ENCODE measurements at regions not wholly inside any gene's neighbourhood (a gene's known extent, or its start where the extent isn't known, plus 50 kb on each side); places are given as distances from the start of the nearest gene placed in this dataset.
"Not testable (repeated sequence)": the region's sequence is repeated elsewhere in the genome, so short reads cannot be mapped to it uniquely, and the experiment has no call there.

- TF ChIP-seq ZNF687 (IDR thresholded peaks at IDR 0.05) (no peak), RFX5 (IDR thresholded peaks at IDR 0.05; ENCODE audit: low read depth, low read length) (no peak), MXI1 (IDR thresholded peaks at IDR 0.05; ENCODE audit: low read depth, low read length) (no peak)
These were observed 1532.7 kb downstream of the HACE1 start (continued) for GRCh38 chr6:103326760-103327757.

GRCh38 chr6:103313432-103313831, 1546.3 kb downstream of the HACE1 start:
- H3K36me3 ChIP-seq (ENCODE audit: control insufficient read depth in 2 of 2, insufficient read depth in 2 of 2, low read length in 1 of 2): no peaks in the 10 kb centered on the region
- no peak overlapping the region for H3K27ac ChIP-seq (ENCODE audit: control insufficient read depth, insufficient read depth)
- ChIA-PET CTCF (no interaction called here), SMC1A (ENCODE audit: uncharacterized antibody, unreplicated experiment) (no interaction called here), RAD21 (ENCODE audit: unreplicated experiment) (no interaction called here), POLR2A (no interaction called here)
- no TSS peak for BruUV-seq (replicated peaks)
- ATAC-seq (no peak), DNase-seq (ENCODE audit: low read depth, low spot score) (no peak), FAIRE-seq (no peak)
- H2AFZ ChIP-seq (ENCODE audit: control insufficient read depth, low read depth, low read length): no peak overlapping the region
- no peaks in the 10 kb centered on the region for H3K4me1 ChIP-seq (ENCODE audit: control insufficient read depth, insufficient read depth, low read length)
- H3K4me2 ChIP-seq (ENCODE audit: control insufficient read depth, insufficient read depth): no peak overlapping the region
- in situ Hi-C loops (cut with MboI) (no loop called here), intact Hi-C loops (cut with micrococcal nuclease; ENCODE audit: unreplicated experiment) (no loop called here)
- no peak overlapping the region for H3K9ac ChIP-seq (ENCODE audit: control insufficient read depth, insufficient read depth, low read length)
- no peaks in the 10 kb centered on the region for H4K20me1 ChIP-seq (ENCODE audit: control insufficient read depth, insufficient read depth)
- H3K27me3 ChIP-seq (replicated peaks in 1 of 2; ENCODE audit: control insufficient read depth in 2 of 2, insufficient read depth in 2 of 2, low read length in 1 of 2): no peaks in the 10 kb centered on the region
- TF ChIP-seq EED (IDR thresholded peaks at IDR 0.05; ENCODE audit: low read depth) (no peak), FOXM1 (IDR thresholded peaks at IDR 0.05; ENCODE audit: low read depth, low read length) (no peak), RUNX3 (IDR thresholded peaks at IDR 0.05; ENCODE audit: low read length) (no peak), NR2F1 (conservative IDR thresholded peaks at IDR 0.05) (no peak), RCOR1 (conservative IDR thresholded peaks at IDR 0.05; ENCODE audit: low read depth, low read length) (no peak), NR2C1 (IDR thresholded peaks at IDR 0.05) (no peak), TCF7 (IDR thresholded peaks at IDR 0.05; ENCODE audit: borderline replicate concordance) (no peak), ZNF217 (IDR thresholded peaks at IDR 0.05) (no peak), ZNF24 (IDR thresholded peaks at IDR 0.05) (no peak), EZH2 (IDR thresholded peaks at IDR 0.05; ENCODE audit: borderline replicate concordance, control insufficient read depth, low read depth, low read length) (no peak), HCFC1 (IDR thresholded peaks at IDR 0.05; ENCODE audit: low read length) (no peak)
- H3K9me3 ChIP-seq (replicated peaks; ENCODE audit: control insufficient read depth, insufficient read depth, low read length): no peaks in the 10 kb centered on the region
- no peaks in the 10 kb centered on the region for H3K79me2 ChIP-seq (ENCODE audit: control insufficient read depth, insufficient read depth, low read length)
- no peak overlapping the region for H3K4me3 ChIP-seq

- FAIRE-seq; H3K9me3 ChIP-seq (replicated peaks; ENCODE audit: control insufficient read depth, insufficient read depth, low read length); H4K20me1 ChIP-seq (ENCODE audit: control insufficient read depth, insufficient read depth); H3K79me2 ChIP-seq (ENCODE audit: control insufficient read depth, insufficient read depth, low read length); H3K36me3 ChIP-seq (ENCODE audit: control insufficient read depth in 2 of 2, insufficient read depth in 2 of 2, low read length in 1 of 2); H3K4me3 ChIP-seq; SMC1A ChIA-PET (ENCODE audit: uncharacterized antibody, unreplicated experiment); H3K9ac ChIP-seq (ENCODE audit: control insufficient read depth, insufficient read depth, low read length); RAD21 ChIA-PET (ENCODE audit: unreplicated experiment); H3K4me2 ChIP-seq (ENCODE audit: control insufficient read depth, insufficient read depth); ATAC-seq; DNase-seq (ENCODE audit: low read depth, low spot score); CTCF ChIA-PET; H3K27ac ChIP-seq (ENCODE audit: control insufficient read depth, insufficient read depth); POLR2A ChIA-PET; H3K27me3 ChIP-seq (replicated peaks in 1 of 2; ENCODE audit: control insufficient read depth in 2 of 2, insufficient read depth in 2 of 2, low read length in 1 of 2); in situ Hi-C loops (cut with MboI); intact Hi-C loops (cut with micrococcal nuclease; ENCODE audit: unreplicated experiment); H2AFZ ChIP-seq (ENCODE audit: control insufficient read depth, low read depth, low read length); H3K4me1 ChIP-seq (ENCODE audit: control insufficient read depth, insufficient read depth, low read length); BruUV-seq (replicated peaks): not testable (repeated sequence)
- no CpG with 5 or more reads among the region's 35 CpGs for WGBS (ENCODE audit: insufficient coverage, insufficient replicate concordance, low lambda C conversion rate, missing lambda C conversion rate)
These were observed 1565.3 kb downstream of the HACE1 start for GRCh38 chr6:103294376-103294775.
